WTC11 (cell line): ENCODE measurements at regions not wholly inside any gene's neighbourhood (a gene's known extent, or its start where the extent isn't known, plus 50 kb on each side); places are given as distances from the start of the nearest gene placed in this dataset.

Experiments used
- ATAC-seq: fragments of 200-7000 bp; cut with Tn5 transposase; 2 replicates; pipeline ENCODE4 v1.10.0; 2021; ENCODE audit warnings: mild to moderate bottlenecking, moderate library complexity
- CTCF ChIA-PET: fragments of 300-600 bp; sonication (Branson Sonifier 250); formaldehyde crosslinking; loops from one replicate; lab custom pipeline; 2021; ENCODE audit warnings: antibody characterized with exemption; lab: Charles Lee
- POLR2A ChIA-PET: fragments of 350-600 bp; sonication (Branson Sonifier 250); formaldehyde crosslinking; loops from one replicate; lab custom pipeline; 2021; ENCODE audit warnings: antibody characterized with exemption; lab: Charles Lee
- DNase-seq: peaks from one replicate; pipeline ENCODE4 v3.0.0; 2021; ENCODE audit warnings: low spot score
- H3K27ac Mint-ChIP-seq: 2 replicates; pipeline ENCODE4 v1.8.0; 2021; ENCODE audit warnings: mixed read lengths
- H3K27me3 Mint-ChIP-seq: 2 replicates; pipeline ENCODE4 v1.8.0; 2021; ENCODE audit warnings: low read depth, mild to moderate bottlenecking, moderate library complexity, mixed read lengths
- H3K36me3 Mint-ChIP-seq: 2 replicates; pipeline ENCODE4 v1.8.0; 2021; ENCODE audit warnings: mixed read lengths
- H3K4me1 Mint-ChIP-seq: 2 replicates; pipeline ENCODE4 v1.8.0; 2022; ENCODE audit warnings: mixed read lengths
- H3K4me3 Mint-ChIP-seq: 2 replicates; pipeline ENCODE4 v1.8.0; 2021; ENCODE audit warnings: mild to moderate bottlenecking, moderate library complexity, mixed read lengths
- H3K9me3 Mint-ChIP-seq: 2 replicates; pipeline ENCODE4 v1.8.0; 2021; ENCODE audit warnings: mixed read lengths
- ATF3 ChIP-seq: sonication (generic); formaldehyde crosslinking; conservative IDR thresholded peaks from 2 replicates; pipeline ENCODE4 v1.8.1; 2022; ENCODE audit warnings: mild to moderate bottlenecking, missing genetic modification reagents
- ELF4 ChIP-seq: sonication (generic); formaldehyde crosslinking; IDR thresholded peaks from 2 replicates; pipeline ENCODE4 v1.8.1; 2022; ENCODE audit warnings: low read depth, mild to moderate bottlenecking, moderate library complexity, missing genetic modification reagents
- ETV6 ChIP-seq: sonication (generic); formaldehyde crosslinking; IDR thresholded peaks from 2 replicates; pipeline ENCODE4 v1.8.1; 2022; ENCODE audit warnings: mild to moderate bottlenecking, missing genetic modification reagents
- GABPB1 ChIP-seq: sonication (generic); formaldehyde crosslinking; IDR thresholded peaks from 2 replicates; pipeline ENCODE4 v1.8.1; 2023; ENCODE audit warnings: mild to moderate bottlenecking, missing genetic modification reagents
- IRF2 ChIP-seq: sonication (generic); formaldehyde crosslinking; IDR thresholded peaks from 2 replicates; pipeline ENCODE4 v1.8.0; 2022; ENCODE audit warnings: low read depth, missing genetic modification reagents, borderline replicate concordance
- JAZF1 ChIP-seq: fragments of 250-450 bp; sonication (Bioruptor Pico); IDR thresholded peaks from 2 replicates; pipeline ENCODE4 v1.9.0; 2021; ENCODE audit warnings: moderate library complexity, mild to moderate bottlenecking, inconsistent platforms
- JUN ChIP-seq: sonication (generic); formaldehyde crosslinking; IDR thresholded peaks from 2 replicates; pipeline ENCODE4 v1.8.0; 2023; ENCODE audit warnings: mild to moderate bottlenecking, missing genetic modification reagents
- MXD4 ChIP-seq: fragments of 250-450 bp; sonication (Bioruptor Pico); IDR thresholded peaks from 2 replicates; pipeline ENCODE4 v1.8.0; 2021; ENCODE audit warnings: mild to moderate bottlenecking, moderate library complexity, borderline replicate concordance
- PRDM15 ChIP-seq: sonication (generic); formaldehyde crosslinking; IDR thresholded peaks from 2 replicates; pipeline ENCODE4 v1.8.0; 2022; ENCODE audit warnings: missing genetic modification reagents
- TCF7 ChIP-seq: sonication (generic); formaldehyde crosslinking; IDR thresholded peaks from 2 replicates; pipeline ENCODE4 v1.8.0; 2022; ENCODE audit warnings: mild to moderate bottlenecking, low read depth, missing genetic modification reagents, moderate library complexity
- TP53 ChIP-seq: sonication (generic); formaldehyde crosslinking; IDR thresholded peaks from 2 replicates; pipeline ENCODE4 v1.8.1; 2023; ENCODE audit warnings: mild to moderate bottlenecking, missing genetic modification reagents
- ZMAT4 ChIP-seq: fragments of 250-450 bp; sonication (Bioruptor Pico); IDR thresholded peaks from 2 replicates; pipeline ENCODE4 v1.9.0; 2021; ENCODE audit warnings: mild to moderate bottlenecking
- ZNF232 ChIP-seq: sonication (generic); formaldehyde crosslinking; IDR thresholded peaks from 2 replicates; pipeline ENCODE4 v1.8.0; 2022; ENCODE audit warnings: mild to moderate bottlenecking, missing genetic modification reagents
- ZNF317 ChIP-seq: sonication (generic); formaldehyde crosslinking; IDR thresholded peaks from 2 replicates; pipeline ENCODE4 v1.8.1; 2023; ENCODE audit warnings: low read depth, mild to moderate bottlenecking, moderate library complexity, missing genetic modification reagents, borderline replicate concordance
- ZNF396 ChIP-seq: fragments of 250-450 bp; sonication (Bioruptor Pico); IDR thresholded peaks from 2 replicates; pipeline ENCODE4 v1.8.0; 2021; ENCODE audit warnings: mild to moderate bottlenecking, moderate library complexity, borderline replicate concordance
- ZNF423 ChIP-seq: fragments of 250-450 bp; sonication (Bioruptor Pico); IDR thresholded peaks from 2 replicates; pipeline ENCODE4 v2.1.2; 2022; ENCODE audit warnings: mild to moderate bottlenecking, moderate library complexity
- ZNF425 ChIP-seq: fragments of 250-450 bp; sonication (Bioruptor Pico); conservative IDR thresholded peaks from 2 replicates; pipeline ENCODE4 v1.9.0; 2021; ENCODE audit warnings: mild to moderate bottlenecking
- TF ChIP-seq, protein P1 (sequence below): sonication (generic); formaldehyde crosslinking; IDR thresholded peaks from 2 replicates; pipeline ENCODE4 v1.8.1; 2022; ENCODE audit warnings: low read depth, mild to moderate bottlenecking, moderate library complexity, missing genetic modification reagents, borderline replicate concordance
- TF ChIP-seq, protein P2 (sequence below): sonication (generic); formaldehyde crosslinking; IDR thresholded peaks from 2 replicates; pipeline ENCODE4 v1.8.0; 2023; ENCODE audit warnings: missing genetic modification reagents, mild to moderate bottlenecking, borderline replicate concordance
- TF ChIP-seq, protein P3 (sequence below): fragments of 200-600 bp; IDR thresholded peaks from 2 replicates; pipeline ENCODE4 v1.8.0; 2022; ENCODE audit warnings: antibody characterized with exemption

DNA sequence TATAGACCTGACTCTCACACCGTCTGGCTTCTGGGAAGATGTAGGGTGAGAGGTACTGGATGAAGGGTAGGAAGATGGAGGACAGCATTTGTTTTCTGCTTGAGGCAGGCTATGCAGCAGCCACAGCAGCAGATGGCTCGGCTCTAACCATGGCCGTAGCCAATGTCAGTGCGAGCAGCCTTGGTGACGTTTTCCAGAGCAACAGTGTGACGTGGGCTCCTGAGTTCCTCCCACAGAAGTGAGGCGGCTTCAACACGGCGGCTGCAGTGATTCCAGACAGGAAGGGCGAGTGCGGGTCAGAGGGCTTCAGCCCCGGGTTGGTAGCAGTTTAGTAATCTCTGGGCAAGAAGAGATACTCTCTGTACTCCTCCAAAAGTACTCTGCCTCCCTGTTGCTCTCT is 133.0 kb upstream of the MYT1L start:
- TF ChIP-seq JAZF1 (no peak), JUN (CRISPR knock-in tag) (no peak)
- TF ChIP-seq, all 79 proteins: peak for 0
- no peak for DNase-seq
- ATAC-seq = no peak
- Mint-ChIP-seq H3K9me3 (peaks cover 9% of the 10 kb centered on the region; the same call in 1 of the 2 replicates), H3K27ac (no peak overlapping the region), H3K27me3 (no peaks in the 10 kb centered on the region), H3K4me3 (no peak overlapping the region), H3K36me3 (no peaks in the 10 kb centered on the region), H3K4me1 (peaks cover 12% of the 10 kb centered on the region)
- CTCF ChIA-PET = no interaction called here
- POLR2A ChIA-PET = no interaction called here

GRCh38 chr2:2456721-2457120 is 125.6 kb upstream of the MYT1L start:
- DNase-seq (no peak), ATAC-seq (no peak)
- POLR2A ChIA-PET = no interaction called here
- Mint-ChIP-seq H3K9me3 (peaks cover 12% of the 10 kb centered on the region; the same call in 1 of the 2 replicates), H3K27ac (no peak overlapping the region), H3K4me1 (peaks cover 12% of the 10 kb centered on the region), H3K4me3 (no peak overlapping the region), H3K27me3 (no peaks in the 10 kb centered on the region), H3K36me3 (0 out of 2 replicates have a peak, but pooled peaks cover 3% of the 10 kb centered on the region)
- CTCF ChIA-PET = no interaction called here
- TF ChIP-seq IRF2 (CRISPR knock-in tag) (no peak), PRDM15 (CRISPR knock-in tag) (no peak), TCF7 (no peak), ATF3 (CRISPR knock-in tag) (no peak), TP53 (no peak), ZNF232 (CRISPR knock-in tag) (no peak), ELF4 (CRISPR knock-in tag) (no peak), ZNF396 (no peak), ZNF423 (CRISPR knock-in tag) (no peak), ZNF317 (CRISPR knock-in tag) (no peak), MXD4 (CRISPR knock-in tag) (no peak), GABPB1 (CRISPR knock-in tag) (no peak), ZNF425 (CRISPR knock-in tag) (no peak), ETV6 (no peak), ZMAT4 (no peak)
- TF ChIP-seq, protein P1, sequence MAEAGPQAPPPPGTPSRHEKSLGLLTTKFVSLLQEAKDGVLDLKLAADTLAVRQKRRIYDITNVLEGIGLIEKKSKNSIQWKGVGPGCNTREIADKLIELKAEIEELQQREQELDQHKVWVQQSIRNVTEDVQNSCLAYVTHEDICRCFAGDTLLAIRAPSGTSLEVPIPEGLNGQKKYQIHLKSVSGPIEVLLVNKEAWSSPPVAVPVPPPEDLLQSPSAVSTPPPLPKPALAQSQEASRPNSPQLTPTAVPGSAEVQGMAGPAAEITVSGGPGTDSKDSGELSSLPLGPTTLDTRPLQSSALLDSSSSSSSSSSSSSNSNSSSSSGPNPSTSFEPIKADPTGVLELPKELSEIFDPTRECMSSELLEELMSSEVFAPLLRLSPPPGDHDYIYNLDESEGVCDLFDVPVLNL (CRISPR knock-in tag) = no peak
- TF ChIP-seq, protein P2, sequence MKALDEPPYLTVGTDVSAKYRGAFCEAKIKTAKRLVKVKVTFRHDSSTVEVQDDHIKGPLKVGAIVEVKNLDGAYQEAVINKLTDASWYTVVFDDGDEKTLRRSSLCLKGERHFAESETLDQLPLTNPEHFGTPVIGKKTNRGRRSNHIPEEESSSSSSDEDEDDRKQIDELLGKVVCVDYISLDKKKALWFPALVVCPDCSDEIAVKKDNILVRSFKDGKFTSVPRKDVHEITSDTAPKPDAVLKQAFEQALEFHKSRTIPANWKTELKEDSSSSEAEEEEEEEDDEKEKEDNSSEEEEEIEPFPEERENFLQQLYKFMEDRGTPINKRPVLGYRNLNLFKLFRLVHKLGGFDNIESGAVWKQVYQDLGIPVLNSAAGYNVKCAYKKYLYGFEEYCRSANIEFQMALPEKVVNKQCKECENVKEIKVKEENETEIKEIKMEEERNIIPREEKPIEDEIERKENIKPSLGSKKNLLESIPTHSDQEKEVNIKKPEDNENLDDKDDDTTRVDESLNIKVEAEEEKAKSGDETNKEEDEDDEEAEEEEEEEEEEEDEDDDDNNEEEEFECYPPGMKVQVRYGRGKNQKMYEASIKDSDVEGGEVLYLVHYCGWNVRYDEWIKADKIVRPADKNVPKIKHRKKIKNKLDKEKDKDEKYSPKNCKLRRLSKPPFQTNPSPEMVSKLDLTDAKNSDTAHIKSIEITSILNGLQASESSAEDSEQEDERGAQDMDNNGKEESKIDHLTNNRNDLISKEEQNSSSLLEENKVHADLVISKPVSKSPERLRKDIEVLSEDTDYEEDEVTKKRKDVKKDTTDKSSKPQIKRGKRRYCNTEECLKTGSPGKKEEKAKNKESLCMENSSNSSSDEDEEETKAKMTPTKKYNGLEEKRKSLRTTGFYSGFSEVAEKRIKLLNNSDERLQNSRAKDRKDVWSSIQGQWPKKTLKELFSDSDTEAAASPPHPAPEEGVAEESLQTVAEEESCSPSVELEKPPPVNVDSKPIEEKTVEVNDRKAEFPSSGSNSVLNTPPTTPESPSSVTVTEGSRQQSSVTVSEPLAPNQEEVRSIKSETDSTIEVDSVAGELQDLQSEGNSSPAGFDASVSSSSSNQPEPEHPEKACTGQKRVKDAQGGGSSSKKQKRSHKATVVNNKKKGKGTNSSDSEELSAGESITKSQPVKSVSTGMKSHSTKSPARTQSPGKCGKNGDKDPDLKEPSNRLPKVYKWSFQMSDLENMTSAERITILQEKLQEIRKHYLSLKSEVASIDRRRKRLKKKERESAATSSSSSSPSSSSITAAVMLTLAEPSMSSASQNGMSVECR (CRISPR knock-in tag) = no peak
- TF ChIP-seq, protein P3, sequence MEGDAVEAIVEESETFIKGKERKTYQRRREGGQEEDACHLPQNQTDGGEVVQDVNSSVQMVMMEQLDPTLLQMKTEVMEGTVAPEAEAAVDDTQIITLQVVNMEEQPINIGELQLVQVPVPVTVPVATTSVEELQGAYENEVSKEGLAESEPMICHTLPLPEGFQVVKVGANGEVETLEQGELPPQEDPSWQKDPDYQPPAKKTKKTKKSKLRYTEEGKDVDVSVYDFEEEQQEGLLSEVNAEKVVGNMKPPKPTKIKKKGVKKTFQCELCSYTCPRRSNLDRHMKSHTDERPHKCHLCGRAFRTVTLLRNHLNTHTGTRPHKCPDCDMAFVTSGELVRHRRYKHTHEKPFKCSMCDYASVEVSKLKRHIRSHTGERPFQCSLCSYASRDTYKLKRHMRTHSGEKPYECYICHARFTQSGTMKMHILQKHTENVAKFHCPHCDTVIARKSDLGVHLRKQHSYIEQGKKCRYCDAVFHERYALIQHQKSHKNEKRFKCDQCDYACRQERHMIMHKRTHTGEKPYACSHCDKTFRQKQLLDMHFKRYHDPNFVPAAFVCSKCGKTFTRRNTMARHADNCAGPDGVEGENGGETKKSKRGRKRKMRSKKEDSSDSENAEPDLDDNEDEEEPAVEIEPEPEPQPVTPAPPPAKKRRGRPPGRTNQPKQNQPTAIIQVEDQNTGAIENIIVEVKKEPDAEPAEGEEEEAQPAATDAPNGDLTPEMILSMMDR = no peak
